HEK293T (cell line): ENCODE measurements at regions not wholly inside any gene's neighbourhood (a gene's known extent, or its start where the extent isn't known, plus 50 kb on each side); places are given as distances from the start of the nearest gene placed in this dataset.

Source experiments
- CTBP1 ChIP-seq: fragments of 450-650 bp; IDR thresholded peaks from 2 replicates; pipeline ENCODE4 v1.6.1; 2016; ENCODE audit warnings: borderline replicate concordance
- SP1 ChIP-seq: fragments of 450-650 bp; IDR thresholded peaks from 2 replicates; pipeline ENCODE4 v1.6.1; 2017

DNA sequence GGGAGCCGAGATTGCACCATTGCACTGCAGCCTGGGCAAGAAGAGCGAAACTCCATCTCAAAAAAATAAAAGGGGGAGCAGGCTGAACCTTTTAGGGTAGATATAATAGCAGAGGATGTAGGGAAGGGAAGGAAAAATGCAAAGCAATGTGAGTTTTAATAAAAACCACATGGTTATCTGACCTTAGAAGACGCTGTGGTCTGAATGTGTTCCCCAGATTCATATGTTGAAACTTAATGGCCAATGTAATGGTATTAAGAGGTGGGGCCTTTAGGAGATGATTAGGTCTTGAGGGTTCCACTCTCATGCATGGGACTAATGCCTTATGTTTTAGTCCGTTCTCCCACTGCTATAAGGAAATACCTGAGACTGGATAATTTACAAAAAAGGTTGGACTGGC, 114.1 kb upstream of the STX18 start:
- TF ChIP-seq CTBP1 (no peak), SP1 (no peak)
